ENCODE measurements at regions not wholly inside any gene's neighbourhood (a gene's known extent, or its start where the extent isn't known, plus 50 kb on each side); places are given as distances from the start of the nearest gene placed in this dataset.
A peak's percentile ranks its signal among the peaks of the same experiment; 100 is the strongest.

GRCh38 chr7:142459551-142459963 lies 201.7 kb upstream of the PRSS58 start:
- H3K4me3 Mint-ChIP-seq: peak overlapping the region; percentile 2
- H3K4me1 ChIP-seq (ENCODE audit: insufficient read depth, low read length): peaks cover 54% of the 10 kb centered on the region
- no peak overlapping the region for H3K27ac ChIP-seq (ENCODE audit: low read depth in 1 of 2, low read length in 2 of 2)
- no peaks in the 10 kb centered on the region for H3K27me3 Mint-ChIP-seq
- no peaks in the 10 kb centered on the region for H3K27me3 ChIP-seq (ENCODE audit: control insufficient read depth in 1 of 2, insufficient read depth in 2 of 2, low read length in 2 of 2)
- H3K4me1 Mint-ChIP-seq (ENCODE audit: low read depth): peaks cover 87% of the 10 kb centered on the region
- no peaks in the 10 kb centered on the region for H3K9me3 Mint-ChIP-seq
- no peaks in the 10 kb centered on the region for H3K9me3 ChIP-seq (ENCODE audit: control insufficient read depth in 1 of 2, insufficient read depth in 1 of 2, low read length in 2 of 2)
- H3K4me3 ChIP-seq (ENCODE audit: low read length): no peak overlapping the region
- CTCF ChIA-PET: interaction anchor here (0.5 to 7.2 kb wide), 10 partner anchors 8 to 755 kb away, joined by 3 to 46 read pairs (median 5); no protein-coding TSS in a partner anchor
- H3K36me3 ChIP-seq (ENCODE audit: insufficient read depth, low read length): no peaks in the 10 kb centered on the region
- POLR2A ChIA-PET: interaction anchor here (0.6 to 5.8 kb wide), 6 partner anchors 17 to 349 kb away, joined by 3 to 59 read pairs (median 6); no protein-coding TSS in a partner anchor
- H3K27ac Mint-ChIP-seq: peak overlapping the region; percentile 67
- peak in 4 of 14 experiments; percentile 49 to 77 (median 60) for DNase-seq
- intact Hi-C loops (cut with DNase I, micrococcal nuclease): loop anchor here (1.0 kb wide), 1 partner anchor 24 kb away; no protein-coding TSS in a partner anchor
- H3K36me3 Mint-ChIP-seq (ENCODE audit: low read depth): no peaks in the 10 kb centered on the region
- peak; percentile 74 for TF ChIP-seq CTCF (IDR thresholded peaks at IDR 0.05)
- ATAC-seq (ENCODE audit: poor library complexity): peak; percentile 56

- intact Hi-C loops (cut with DNase I, micrococcal nuclease): no loop called here
- no peaks in the 10 kb centered on the region for H3K36me3 Mint-ChIP-seq (ENCODE audit: low read depth)
- no peak for TF ChIP-seq CTCF (IDR thresholded peaks at IDR 0.05)
- Histone ChIP-seq H3K9me3 (ENCODE audit: control insufficient read depth in 1 of 2, insufficient read depth in 1 of 2, low read length in 2 of 2) (no peaks in the 10 kb centered on the region), H3K36me3 (ENCODE audit: insufficient read depth, low read length) (no peaks in the 10 kb centered on the region), H3K4me1 (ENCODE audit: insufficient read depth, low read length) (peaks cover 34% of the 10 kb centered on the region), H3K27me3 (ENCODE audit: control insufficient read depth in 1 of 2, insufficient read depth in 2 of 2, low read length in 2 of 2) (no peaks in the 10 kb centered on the region), H3K27ac (ENCODE audit: low read depth in 1 of 2, low read length in 2 of 2) (no peak overlapping the region), H3K4me3 (ENCODE audit: low read length) (no peak overlapping the region)
- H3K4me3 Mint-ChIP-seq: peak overlapping the region; percentile 46
- H3K27me3 Mint-ChIP-seq: no peaks in the 10 kb centered on the region
- no peak overlapping the region for H3K27ac Mint-ChIP-seq
- ATAC-seq (ENCODE audit: poor library complexity) (no peak), DNase-seq (no peak)
- POLR2A ChIA-PET: interaction anchor here (0.9 kb wide), 1 partner anchor 923 kb away, joined by 3 read pairs; no protein-coding TSS in a partner anchor
- CTCF ChIA-PET: interaction anchor here (1.2 kb wide), 1 partner anchor 26 kb away, joined by 3 read pairs; no protein-coding TSS in a partner anchor
- no peaks in the 10 kb centered on the region for H3K9me3 Mint-ChIP-seq
- H3K4me1 Mint-ChIP-seq (ENCODE audit: low read depth): peaks cover 75% of the 10 kb centered on the region
Measured at GRCh38 chr7:142457146-142457703, 199.4 kb upstream of the PRSS58 start.

- Mint-ChIP-seq H3K4me1 (ENCODE audit: low read depth) (peaks cover 68% of the 10 kb centered on the region), H3K27me3 (no peaks in the 10 kb centered on the region), H3K27ac (peak overlapping the region; percentile 85), H3K9me3 (no peaks in the 10 kb centered on the region), H3K4me3 (peak overlapping the region; percentile 70), H3K36me3 (ENCODE audit: low read depth) (no peaks in the 10 kb centered on the region)
- H3K4me1 ChIP-seq (ENCODE audit: insufficient read depth, low read length): peaks cover 33% of the 10 kb centered on the region
- H3K4me3 ChIP-seq (ENCODE audit: low read length): peak overlapping the region; percentile 37
- H3K27ac ChIP-seq (ENCODE audit: low read depth in 1 of 2, low read length in 2 of 2): peak overlapping the region in 1 of 2 donors; percentile 64
- peak in 1 of 14 experiments; percentile 24 for DNase-seq
- H3K9me3 ChIP-seq (ENCODE audit: control insufficient read depth in 1 of 2, insufficient read depth in 1 of 2, low read length in 2 of 2): no peaks in the 10 kb centered on the region
- POLR2A ChIA-PET: interaction anchor here (1.1 to 1.8 kb wide), 2 partner anchors 23 to 28 kb away, joined by 3 to 6 read pairs; no protein-coding TSS in a partner anchor
- intact Hi-C loops (cut with DNase I, micrococcal nuclease): no loop called here
- CTCF ChIA-PET: interaction anchor here (2.0 kb wide), 1 partner anchor 11 kb away, joined by 5 read pairs; no protein-coding TSS in a partner anchor
- H3K27me3 ChIP-seq (ENCODE audit: control insufficient read depth in 1 of 2, insufficient read depth in 2 of 2, low read length in 2 of 2): no peaks in the 10 kb centered on the region
- no peaks in the 10 kb centered on the region for H3K36me3 ChIP-seq (ENCODE audit: insufficient read depth, low read length)
- ATAC-seq (ENCODE audit: poor library complexity): no peak
- no peak for TF ChIP-seq CTCF (IDR thresholded peaks at IDR 0.05)
Measured at GRCh38 chr7:142455392-142455791, 197.5 kb upstream of the PRSS58 start.
